ENCODE measurements at regions not wholly inside any gene's neighbourhood (a gene's known extent, or its start where the extent isn't known, plus 50 kb on each side); places are given as distances from the start of the nearest gene placed in this dataset.

DNA sequence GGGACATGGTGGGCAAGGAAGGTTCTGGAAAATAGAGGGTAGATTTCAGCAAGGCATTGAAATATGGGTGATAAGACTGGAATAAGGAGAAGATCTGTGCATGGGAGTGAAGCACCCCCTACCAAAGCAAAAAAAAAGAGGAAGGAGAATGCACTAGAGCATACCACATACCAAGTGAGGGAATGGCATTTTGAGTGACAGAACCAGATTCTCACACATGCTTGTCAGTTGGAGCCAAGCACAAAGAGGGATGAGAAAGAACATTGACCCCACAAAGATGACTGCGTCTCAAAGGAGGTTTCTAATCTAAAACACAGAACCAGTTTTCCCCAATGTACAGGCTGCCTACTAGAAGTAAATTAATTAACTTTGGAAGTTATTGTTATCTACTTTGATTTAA, 140.3 kb upstream of the SMAD1 start:
- DNase-seq (no peak), ATAC-seq (no peak)
- H3K27ac Mint-ChIP-seq, result no peak overlapping the region
- intact Hi-C loops (cut with micrococcal nuclease), result no loop called here
- H3K27me3 Mint-ChIP-seq, result no peaks in the 10 kb centered on the region
- no peaks in the 10 kb centered on the region for H3K36me3 Mint-ChIP-seq (ENCODE audit: low read depth)
- ChIA-PET CTCF (no interaction called here), POLR2A (no interaction called here)
- no peaks in the 10 kb centered on the region for H3K4me1 Mint-ChIP-seq (ENCODE audit: low read depth)
- no peaks in the 10 kb centered on the region for H3K9me3 Mint-ChIP-seq
- TF ChIP-seq, protein P1, sequence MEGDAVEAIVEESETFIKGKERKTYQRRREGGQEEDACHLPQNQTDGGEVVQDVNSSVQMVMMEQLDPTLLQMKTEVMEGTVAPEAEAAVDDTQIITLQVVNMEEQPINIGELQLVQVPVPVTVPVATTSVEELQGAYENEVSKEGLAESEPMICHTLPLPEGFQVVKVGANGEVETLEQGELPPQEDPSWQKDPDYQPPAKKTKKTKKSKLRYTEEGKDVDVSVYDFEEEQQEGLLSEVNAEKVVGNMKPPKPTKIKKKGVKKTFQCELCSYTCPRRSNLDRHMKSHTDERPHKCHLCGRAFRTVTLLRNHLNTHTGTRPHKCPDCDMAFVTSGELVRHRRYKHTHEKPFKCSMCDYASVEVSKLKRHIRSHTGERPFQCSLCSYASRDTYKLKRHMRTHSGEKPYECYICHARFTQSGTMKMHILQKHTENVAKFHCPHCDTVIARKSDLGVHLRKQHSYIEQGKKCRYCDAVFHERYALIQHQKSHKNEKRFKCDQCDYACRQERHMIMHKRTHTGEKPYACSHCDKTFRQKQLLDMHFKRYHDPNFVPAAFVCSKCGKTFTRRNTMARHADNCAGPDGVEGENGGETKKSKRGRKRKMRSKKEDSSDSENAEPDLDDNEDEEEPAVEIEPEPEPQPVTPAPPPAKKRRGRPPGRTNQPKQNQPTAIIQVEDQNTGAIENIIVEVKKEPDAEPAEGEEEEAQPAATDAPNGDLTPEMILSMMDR (IDR thresholded peaks at IDR 0.05), result no peak
- H3K4me3 Mint-ChIP-seq, result no peak overlapping the region

DNA sequence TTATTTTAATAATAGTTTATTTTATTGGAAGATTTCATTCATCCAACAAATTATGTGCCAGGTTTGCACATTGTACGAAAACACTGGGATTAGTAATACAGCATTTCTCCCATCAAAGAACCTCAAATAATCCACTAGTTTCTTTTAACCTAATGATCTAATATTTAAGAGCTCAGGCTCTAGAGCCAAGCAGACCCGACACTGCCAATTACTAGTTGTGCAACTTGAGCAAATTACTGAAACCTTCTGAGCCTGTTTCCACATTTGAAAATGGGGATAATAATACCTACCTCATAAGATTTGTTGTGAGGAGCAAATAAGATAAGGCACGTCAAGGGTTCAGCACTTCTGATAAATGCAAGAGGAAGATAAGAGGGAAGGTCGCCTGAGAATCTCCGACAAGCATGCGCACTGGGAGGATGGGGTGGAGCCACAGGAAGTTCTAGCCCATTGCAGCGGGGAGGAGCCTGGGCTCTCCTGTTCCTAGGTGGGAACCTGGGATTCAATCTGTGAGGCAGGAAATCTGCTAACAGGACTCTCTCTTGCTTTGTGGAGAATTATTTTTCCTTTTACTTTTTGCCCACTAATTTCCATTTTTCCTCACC, 141.5 kb upstream of the SMAD1 start:
- CTCF ChIA-PET, result no interaction called here
- H3K36me3 Mint-ChIP-seq (ENCODE audit: low read depth), result no peaks in the 10 kb centered on the region
- H3K4me3 Mint-ChIP-seq, result no peak overlapping the region
- H3K27me3 Mint-ChIP-seq, result no peaks in the 10 kb centered on the region
- H3K27ac Mint-ChIP-seq, result no peak overlapping the region
- no peaks in the 10 kb centered on the region for H3K4me1 Mint-ChIP-seq (ENCODE audit: low read depth)
- DNase-seq (no peak), ATAC-seq (no peak)
- H3K9me3 Mint-ChIP-seq, result no peaks in the 10 kb centered on the region
- TF ChIP-seq, protein P1 (IDR thresholded peaks at IDR 0.05), result no peak
- intact Hi-C loops (cut with micrococcal nuclease), result no loop called here
- POLR2A ChIA-PET, result no interaction called here

DNA sequence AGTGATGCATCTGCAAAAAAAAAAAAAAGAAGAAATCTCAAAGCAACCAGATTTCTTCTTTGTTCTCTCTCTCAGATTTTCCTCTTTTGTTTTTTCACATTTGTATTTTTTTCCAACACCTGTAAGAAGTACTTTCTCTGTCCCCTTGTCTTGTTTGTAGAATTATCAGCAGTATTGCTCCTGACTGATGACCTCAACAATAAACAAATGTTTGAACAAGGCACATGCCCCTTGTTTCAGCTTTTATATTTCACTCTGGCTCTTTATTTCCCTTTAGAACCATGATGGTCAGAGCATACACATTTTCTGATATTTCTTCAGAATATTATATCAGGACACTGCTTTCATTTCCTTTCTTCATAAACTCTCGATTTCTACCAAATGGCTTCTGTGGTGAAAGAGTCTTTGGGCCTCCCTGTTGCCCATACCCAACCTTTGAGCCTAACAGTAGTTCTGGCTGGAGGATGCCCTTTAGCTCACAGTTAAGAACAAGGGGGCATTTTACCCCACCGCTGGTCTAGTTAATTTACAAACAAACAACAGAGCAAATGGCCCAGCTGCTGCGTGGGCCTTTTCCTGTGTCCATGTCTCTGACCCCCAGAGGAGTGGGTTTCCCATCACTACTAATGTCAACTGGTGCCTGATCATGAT, 142.5 kb upstream of the SMAD1 start:
- POLR2A ChIA-PET, result no interaction called here
- no peaks in the 10 kb centered on the region for H3K27me3 Mint-ChIP-seq
- H3K9me3 Mint-ChIP-seq, result no peaks in the 10 kb centered on the region
- H3K4me3 Mint-ChIP-seq, result no peak overlapping the region
- no peaks in the 10 kb centered on the region for H3K36me3 Mint-ChIP-seq (ENCODE audit: low read depth)
- H3K4me1 Mint-ChIP-seq (ENCODE audit: low read depth), result no peaks in the 10 kb centered on the region
- DNase-seq (no peak), ATAC-seq (no peak)
- intact Hi-C loops (cut with micrococcal nuclease), result no loop called here
- TF ChIP-seq, protein P1 (IDR thresholded peaks at IDR 0.05), result no peak
- H3K27ac Mint-ChIP-seq, result no peak overlapping the region
- CTCF ChIA-PET, result no interaction called here

DNA sequence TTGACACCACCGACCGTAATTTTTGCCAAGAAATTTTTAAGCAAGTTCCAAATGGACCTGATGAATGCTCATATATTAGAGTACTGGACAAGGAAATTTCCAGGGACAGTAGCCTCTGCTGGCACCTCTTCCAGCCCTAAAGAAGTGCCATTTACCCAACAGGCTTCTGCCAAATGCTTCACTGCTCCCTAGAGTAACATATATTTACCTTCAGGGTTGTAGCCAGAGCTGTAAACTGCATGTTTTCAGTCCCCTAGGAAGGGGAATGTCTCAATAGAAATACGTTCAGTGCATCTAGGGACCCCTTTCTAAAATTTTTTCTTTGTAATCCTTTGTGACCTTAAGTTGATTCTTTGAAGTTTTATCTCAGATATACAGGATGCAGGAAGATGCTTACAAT, 143.1 kb upstream of the SMAD1 start:
- DNase-seq, result no peak

DNA sequence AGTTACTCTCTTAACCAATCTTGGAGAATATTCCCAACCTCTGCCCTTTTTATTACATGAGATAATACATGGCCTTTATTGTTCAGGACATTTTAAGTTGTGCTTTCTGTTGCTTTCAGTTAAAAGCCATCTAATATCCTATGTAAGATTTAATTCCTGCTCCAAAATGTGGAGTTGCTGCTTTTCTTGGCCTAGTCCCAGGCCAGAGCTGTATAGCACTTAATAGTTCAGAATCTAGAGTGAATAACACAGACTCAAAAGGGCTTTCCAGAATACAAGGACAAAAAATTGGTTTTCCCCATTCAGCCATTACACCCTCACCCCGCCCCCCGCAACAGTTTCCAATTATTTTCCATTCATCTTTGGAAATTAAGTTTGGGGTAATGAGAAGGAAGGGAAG, 144.3 kb upstream of the SMAD1 start:
- no peak overlapping the region for H3K27ac Mint-ChIP-seq
- no peaks in the 10 kb centered on the region for H3K4me1 Mint-ChIP-seq (ENCODE audit: low read depth)
- no peaks in the 10 kb centered on the region for H3K27me3 Mint-ChIP-seq
- TF ChIP-seq, protein P1 (IDR thresholded peaks at IDR 0.05), result no peak
- no peaks in the 10 kb centered on the region for H3K36me3 Mint-ChIP-seq (ENCODE audit: low read depth)
- no peak overlapping the region for H3K4me3 Mint-ChIP-seq
- ChIA-PET POLR2A (no interaction called here), CTCF (no interaction called here)
- DNase-seq (no peak), ATAC-seq (no peak)
- intact Hi-C loops (cut with micrococcal nuclease), result no loop called here
- H3K9me3 Mint-ChIP-seq, result no peaks in the 10 kb centered on the region

More for the DNA sequence above, 143.1 kb upstream of the SMAD1 start:
- intact Hi-C loops (cut with micrococcal nuclease), result no loop called here
- Mint-ChIP-seq H3K4me3 (no peak overlapping the region), H3K27ac (no peak overlapping the region), H3K27me3 (no peaks in the 10 kb centered on the region), H3K9me3 (no peaks in the 10 kb centered on the region), H3K4me1 (ENCODE audit: low read depth) (no peaks in the 10 kb centered on the region), H3K36me3 (ENCODE audit: low read depth) (no peaks in the 10 kb centered on the region)
- POLR2A ChIA-PET, result interaction anchor here (0.6 kb wide), 1 partner anchor 48 kb away, joined by 3 read pairs; no protein-coding TSS in a partner anchor
- CTCF ChIA-PET, result no interaction called here
- ATAC-seq, result no peak
- TF ChIP-seq, protein P1 (IDR thresholded peaks at IDR 0.05), result no peak

All from activated CD8-positive, alpha-beta T cell treated with anti-CD3 and anti-CD28 coated beads for 36 hours (primary cell).